ENCODE measurements at regions not wholly inside any gene's neighbourhood (a gene's known extent, or its start where the extent isn't known, plus 50 kb on each side); places are given as distances from the start of the nearest gene placed in this dataset.

DNA sequence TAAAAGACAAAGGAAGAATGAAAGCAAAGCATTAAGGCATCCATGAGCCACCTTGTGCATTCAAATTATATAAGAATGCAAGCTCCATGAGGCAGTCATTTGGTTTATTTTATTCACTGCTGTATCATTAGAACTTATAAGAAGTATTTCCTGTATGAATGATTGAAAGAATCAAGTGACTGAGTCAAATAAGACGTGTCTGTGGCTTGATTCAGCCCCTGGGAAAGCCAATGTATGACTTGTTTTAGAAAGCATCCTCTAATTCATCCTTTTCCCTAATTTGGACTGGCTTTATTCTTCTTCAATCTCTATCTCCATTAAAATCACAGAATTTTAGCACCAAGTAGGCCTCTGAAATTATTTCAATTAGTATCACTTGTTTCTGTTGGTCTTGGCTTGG is 461.1 kb downstream of the LPIN1 start:
- TF ChIP-seq, protein P1, sequence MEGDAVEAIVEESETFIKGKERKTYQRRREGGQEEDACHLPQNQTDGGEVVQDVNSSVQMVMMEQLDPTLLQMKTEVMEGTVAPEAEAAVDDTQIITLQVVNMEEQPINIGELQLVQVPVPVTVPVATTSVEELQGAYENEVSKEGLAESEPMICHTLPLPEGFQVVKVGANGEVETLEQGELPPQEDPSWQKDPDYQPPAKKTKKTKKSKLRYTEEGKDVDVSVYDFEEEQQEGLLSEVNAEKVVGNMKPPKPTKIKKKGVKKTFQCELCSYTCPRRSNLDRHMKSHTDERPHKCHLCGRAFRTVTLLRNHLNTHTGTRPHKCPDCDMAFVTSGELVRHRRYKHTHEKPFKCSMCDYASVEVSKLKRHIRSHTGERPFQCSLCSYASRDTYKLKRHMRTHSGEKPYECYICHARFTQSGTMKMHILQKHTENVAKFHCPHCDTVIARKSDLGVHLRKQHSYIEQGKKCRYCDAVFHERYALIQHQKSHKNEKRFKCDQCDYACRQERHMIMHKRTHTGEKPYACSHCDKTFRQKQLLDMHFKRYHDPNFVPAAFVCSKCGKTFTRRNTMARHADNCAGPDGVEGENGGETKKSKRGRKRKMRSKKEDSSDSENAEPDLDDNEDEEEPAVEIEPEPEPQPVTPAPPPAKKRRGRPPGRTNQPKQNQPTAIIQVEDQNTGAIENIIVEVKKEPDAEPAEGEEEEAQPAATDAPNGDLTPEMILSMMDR (IDR thresholded peaks at IDR 0.05; ENCODE audit: low read depth, low read length) = no peak
- no peak for DNase-seq (ENCODE audit: extremely low read depth, low read depth)

DNA sequence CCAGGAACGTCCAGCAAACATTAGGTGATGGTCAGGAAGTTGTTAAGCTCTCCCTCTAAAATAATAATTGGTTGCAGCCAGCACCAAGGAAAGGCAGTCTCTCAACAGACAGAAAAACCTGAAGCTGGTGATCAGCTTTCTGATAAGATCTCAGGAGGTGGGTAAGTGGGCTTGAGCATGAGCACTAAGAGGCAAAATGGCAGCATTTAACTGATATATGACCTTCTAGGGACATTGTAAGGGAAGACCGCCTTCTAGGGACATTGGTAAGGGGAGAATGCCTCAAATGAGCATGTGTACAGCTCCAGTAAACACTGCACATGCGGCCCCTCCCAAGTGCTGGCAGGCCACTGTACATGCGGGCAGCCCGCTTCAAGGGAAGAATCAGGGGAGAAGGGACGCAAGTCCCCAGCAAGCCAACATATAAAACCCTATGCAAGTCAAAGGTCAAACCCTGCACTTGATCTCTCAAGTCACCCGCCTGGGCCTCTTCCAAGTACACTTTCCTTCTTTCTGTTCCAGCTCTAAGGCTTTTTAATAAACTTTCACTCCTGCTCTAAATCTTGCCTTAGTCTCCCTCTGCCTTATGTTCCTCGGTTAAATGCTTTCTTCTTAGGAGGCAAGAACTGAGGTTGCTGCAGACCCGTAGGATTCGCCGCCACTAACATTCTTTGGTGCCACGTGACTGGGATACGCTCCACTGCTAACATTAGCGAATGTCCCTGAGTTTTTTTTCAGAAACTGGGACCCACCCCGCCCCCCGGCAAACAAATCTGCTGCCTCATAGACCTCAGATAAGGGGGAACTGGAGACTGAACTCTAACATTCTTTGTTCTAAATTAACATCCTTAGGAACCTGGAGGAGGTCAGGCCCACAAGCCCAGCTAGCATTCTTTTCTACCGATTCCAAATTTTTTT is 463.8 kb downstream of the LPIN1 start:
- no peak for DNase-seq (ENCODE audit: extremely low read depth, low read depth)
- TF ChIP-seq, protein P1 (IDR thresholded peaks at IDR 0.05; ENCODE audit: low read depth, low read length) = no peak

DNA sequence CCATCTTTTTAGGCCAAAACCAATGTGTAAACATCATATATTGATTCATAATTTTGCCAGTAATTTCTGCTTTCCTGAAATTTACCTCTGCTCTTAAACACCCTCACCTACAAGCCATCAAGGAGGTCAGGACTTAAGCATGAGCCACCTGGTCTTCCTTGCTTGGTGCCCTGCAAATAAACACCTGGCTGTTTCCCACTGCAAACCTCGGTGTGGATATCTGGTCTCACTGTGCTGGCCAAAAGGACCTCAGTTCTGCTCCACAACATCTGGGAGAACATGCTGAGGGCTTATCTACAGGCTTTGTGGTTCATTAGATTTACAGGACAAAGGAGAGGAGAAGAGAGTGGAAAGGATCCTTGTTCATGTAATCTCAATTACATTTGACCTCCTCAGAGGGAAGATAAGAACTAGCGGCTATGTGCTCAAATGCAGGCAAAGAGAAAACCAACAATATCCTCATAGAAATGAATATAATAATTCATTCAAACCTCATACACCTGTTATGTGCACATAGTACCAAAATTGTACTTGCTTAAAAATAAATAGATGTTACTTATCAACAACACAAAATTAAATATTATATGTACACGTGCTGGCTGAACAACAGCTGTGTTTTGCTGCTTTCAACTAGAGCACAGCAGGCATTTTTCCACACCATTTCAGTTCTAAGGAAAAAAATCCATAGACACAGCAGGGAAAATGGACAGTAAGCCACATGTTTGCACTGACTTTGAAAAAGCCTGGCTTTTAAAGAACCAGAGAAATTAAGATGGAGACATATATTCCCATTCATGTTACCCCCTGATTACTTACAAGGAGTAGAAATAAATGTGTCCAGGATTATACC is 465.1 kb downstream of the LPIN1 start:
- DNase-seq (ENCODE audit: extremely low read depth, low read depth) = no peak
- TF ChIP-seq, protein P1 (IDR thresholded peaks at IDR 0.05; ENCODE audit: low read depth, low read length) = no peak

DNA sequence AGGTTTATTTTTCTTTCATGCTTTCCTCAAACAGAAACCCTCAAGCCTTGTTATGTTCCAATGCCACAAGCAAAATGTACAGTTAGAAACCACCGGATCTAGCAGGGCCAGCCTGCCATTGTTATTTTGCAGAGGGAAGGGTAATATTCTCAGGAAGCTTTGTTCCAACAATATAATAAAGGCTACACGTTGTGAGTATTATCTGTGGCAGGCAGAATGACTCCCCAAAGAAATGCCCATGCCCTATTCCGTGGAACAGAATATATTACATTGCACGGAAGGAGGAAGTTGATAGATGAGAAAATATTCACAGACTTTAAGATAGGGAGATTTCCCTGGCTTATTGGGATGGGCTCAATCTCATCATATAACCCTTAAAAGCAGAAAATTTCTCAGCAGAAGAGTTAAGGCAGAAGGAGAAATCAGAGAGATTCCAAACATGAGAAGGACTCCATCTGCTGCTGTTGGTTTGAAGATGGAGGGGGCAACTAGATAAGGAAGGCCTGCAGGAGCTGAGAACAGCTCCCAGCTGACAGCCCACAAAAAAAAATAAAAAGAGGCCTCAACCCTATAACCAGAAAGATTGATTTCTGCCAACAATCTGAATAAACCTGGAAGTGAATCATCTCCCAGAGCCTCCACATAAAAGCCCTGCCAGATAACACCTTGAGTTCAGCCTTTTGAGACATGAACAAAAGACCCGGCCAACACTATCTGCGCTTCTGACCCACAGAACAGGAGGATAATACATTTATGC is 466.6 kb downstream of the LPIN1 start:
- DNase-seq (ENCODE audit: extremely low read depth, low read depth) = no peak
- TF ChIP-seq, protein P1 (IDR thresholded peaks at IDR 0.05; ENCODE audit: low read depth, low read length) = no peak

DNA sequence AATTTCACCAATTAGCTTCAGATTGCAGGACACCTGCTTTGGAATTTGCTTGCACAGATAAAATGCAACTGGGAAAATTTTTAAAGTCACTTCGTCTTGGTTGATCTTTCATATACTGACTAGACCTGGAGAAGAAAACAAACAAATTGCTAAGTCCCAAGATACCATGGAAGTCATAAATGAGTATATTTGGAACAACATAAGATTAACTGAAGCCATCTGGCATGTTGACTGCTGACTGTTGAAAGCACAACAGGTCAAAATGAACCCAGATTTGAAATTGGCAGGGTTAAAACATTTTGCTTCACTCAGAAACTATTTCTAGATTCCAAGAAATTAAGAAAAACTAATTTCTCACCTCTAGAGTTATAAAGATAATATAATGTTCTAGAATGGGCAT is 470.7 kb downstream of the LPIN1 start:
- no peak for DNase-seq (ENCODE audit: extremely low read depth, low read depth)
- TF ChIP-seq, protein P1 (IDR thresholded peaks at IDR 0.05; ENCODE audit: low read depth, low read length) = no peak

DNA sequence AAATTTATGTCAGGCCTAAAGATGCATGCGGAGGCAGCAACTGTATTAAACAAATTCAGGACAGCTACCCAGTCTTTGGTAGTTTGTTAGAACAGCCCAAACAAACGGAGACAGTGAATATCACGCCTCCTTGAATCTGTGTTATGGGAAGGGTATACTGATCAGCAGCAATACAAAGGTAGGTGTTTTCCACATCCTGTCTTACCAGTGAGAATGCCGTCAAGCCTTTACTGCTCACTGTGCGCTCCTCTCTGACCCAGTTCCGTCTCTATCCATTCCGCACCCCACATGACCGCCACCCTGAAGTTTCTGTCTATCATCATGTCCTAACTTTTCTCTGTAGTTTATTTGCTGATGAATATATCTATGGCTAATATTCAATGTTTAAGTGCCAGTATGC is 473.3 kb downstream of the LPIN1 start:
- TF ChIP-seq, protein P1 (IDR thresholded peaks at IDR 0.05; ENCODE audit: low read depth, low read length) = no peak

More for the DNA sequence above, 473.3 kb downstream of the LPIN1 start:
- DNase-seq (ENCODE audit: extremely low read depth, low read depth) = no peak

All from AG09319 (cell line).